Subcutaneous abdominal adipose tissue (tissue), 5 donors: ENCODE measurements at regions not wholly inside any gene's neighbourhood (a gene's known extent, or its start where the extent isn't known, plus 50 kb on each side); places are given as distances from the start of the nearest gene placed in this dataset.

Experiments
- H3K27ac ChIP-seq: one replicate; pipeline ENCODE4 v1.7.0; 2013; ENCODE audit warnings: low read depth, mild to moderate bottlenecking, inconsistent platforms, low read length, moderate library complexity
- H3K27me3 ChIP-seq, 5 donors: one replicate each; pipeline ENCODE4 v1.7.0; 2013; ENCODE audit warnings: low read length in 5 of 5, inconsistent platforms in 1 of 5; ENCODE audit not compliant: control insufficient read depth in 5 of 5, insufficient read depth in 4 of 5
- H3K36me3 ChIP-seq, 5 donors: one replicate each; pipeline ENCODE4 v1.7.0; 2013; ENCODE audit warnings: low read length in 5 of 5; ENCODE audit not compliant: control insufficient read depth in 5 of 5, insufficient read depth in 5 of 5
- H3K4me1 ChIP-seq, 5 donors: one replicate each; pipeline ENCODE4 v1.7.0; 2013; ENCODE audit warnings: low read length in 5 of 5, mild to moderate bottlenecking in 3 of 5, moderate library complexity in 1 of 5; ENCODE audit not compliant: control insufficient read depth in 5 of 5, insufficient read depth in 5 of 5
- H3K4me3 ChIP-seq, 5 donors: one replicate each; pipeline ENCODE4 v1.7.0; 2013; ENCODE audit warnings: low read length in 5 of 5, low read depth in 1 of 5
- H3K9ac ChIP-seq, 5 donors: one replicate each; pipeline ENCODE4 v1.7.0; 2013; ENCODE audit warnings: low read length in 5 of 5, mild to moderate bottlenecking in 4 of 5, moderate library complexity in 3 of 5
- H3K9me3 ChIP-seq, 5 donors: one replicate each; pipeline ENCODE4 v1.7.0; 2013; ENCODE audit warnings: low read length in 5 of 5; ENCODE audit not compliant: control insufficient read depth in 5 of 5
- donor health status: healthy.
- donor health status: healthy.
- donor health status: healthy.
- donor health status: healthy.
- donor health status: healthy.

DNA sequence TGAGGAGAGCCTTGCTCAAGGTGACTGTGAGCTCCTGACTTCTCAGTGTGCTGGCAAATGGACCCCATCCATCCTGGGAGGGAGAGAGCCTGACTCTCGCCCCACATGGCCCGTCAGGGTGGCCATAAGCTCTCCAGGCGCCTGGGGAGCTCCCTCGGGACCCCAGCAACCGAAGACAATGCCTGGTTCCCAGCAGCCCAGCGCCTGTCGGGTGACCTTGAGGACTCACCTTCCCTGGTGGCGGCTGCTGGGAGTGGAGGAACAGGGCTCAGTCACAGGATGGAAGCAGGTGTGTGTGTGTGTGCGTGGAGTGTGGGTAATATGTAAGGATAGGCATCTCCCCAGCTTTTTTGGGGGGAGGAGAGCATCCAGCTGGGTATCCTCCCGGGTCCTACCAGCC lies 190.3 kb downstream of the MELK start:
- Histone ChIP-seq H3K4me3 (no peak overlapping the region), H3K27me3 (peaks cover 4 to 35% (median 33%) of the 10 kb centered on the region in 5 donors), H3K9ac (no peak overlapping the region), H3K27ac (no peak overlapping the region), H3K4me1 (peaks cover 0 to 8% (median 5%) of the 10 kb centered on the region in 5 donors), H3K9me3 (no peaks in the 10 kb centered on the region), H3K36me3 (no peaks in the 10 kb centered on the region)

- Histone ChIP-seq H3K9me3 (no peaks in the 10 kb centered on the region), H3K4me3 (no peak overlapping the region), H3K4me1 (peaks cover 0 to 8% (median 5%) of the 10 kb centered on the region in 5 donors), H3K36me3 (no peaks in the 10 kb centered on the region), H3K27ac (no peak overlapping the region), H3K9ac (no peak overlapping the region), H3K27me3 (peaks cover 4 to 35% (median 31%) of the 10 kb centered on the region in 5 donors)
Observed at GRCh38 chr9:36763778-36764177, 191.1 kb downstream of the MELK start.

GRCh38 chr9:36764364-36765076 lies 191.8 kb downstream of the MELK start:
- H3K9ac ChIP-seq, result no peak overlapping the region
- no peaks in the 10 kb centered on the region for H3K9me3 ChIP-seq
- H3K36me3 ChIP-seq, result no peaks in the 10 kb centered on the region
- peaks cover 4 to 35% (median 31%) of the 10 kb centered on the region in 5 donors for H3K27me3 ChIP-seq
- peaks cover 0 to 8% (median 5%) of the 10 kb centered on the region in 5 donors for H3K4me1 ChIP-seq
- H3K4me3 ChIP-seq, result peak overlapping the region in 1 of 5 donors; percentile 2
- no peak overlapping the region for H3K27ac ChIP-seq

GRCh38 chr9:36765077-36765390 lies 192.3 kb downstream of the MELK start:
- Histone ChIP-seq H3K4me3 (peak overlapping the region in 1 of 5 donors; percentile 55), H3K9ac (no peak overlapping the region), H3K4me1 (peaks cover 0 to 8% (median 5%) of the 10 kb centered on the region in 5 donors), H3K36me3 (no peaks in the 10 kb centered on the region), H3K27ac (no peak overlapping the region), H3K9me3 (no peaks in the 10 kb centered on the region), H3K27me3 (peaks cover 4 to 37% (median 32%) of the 10 kb centered on the region in 5 donors)

DNA sequence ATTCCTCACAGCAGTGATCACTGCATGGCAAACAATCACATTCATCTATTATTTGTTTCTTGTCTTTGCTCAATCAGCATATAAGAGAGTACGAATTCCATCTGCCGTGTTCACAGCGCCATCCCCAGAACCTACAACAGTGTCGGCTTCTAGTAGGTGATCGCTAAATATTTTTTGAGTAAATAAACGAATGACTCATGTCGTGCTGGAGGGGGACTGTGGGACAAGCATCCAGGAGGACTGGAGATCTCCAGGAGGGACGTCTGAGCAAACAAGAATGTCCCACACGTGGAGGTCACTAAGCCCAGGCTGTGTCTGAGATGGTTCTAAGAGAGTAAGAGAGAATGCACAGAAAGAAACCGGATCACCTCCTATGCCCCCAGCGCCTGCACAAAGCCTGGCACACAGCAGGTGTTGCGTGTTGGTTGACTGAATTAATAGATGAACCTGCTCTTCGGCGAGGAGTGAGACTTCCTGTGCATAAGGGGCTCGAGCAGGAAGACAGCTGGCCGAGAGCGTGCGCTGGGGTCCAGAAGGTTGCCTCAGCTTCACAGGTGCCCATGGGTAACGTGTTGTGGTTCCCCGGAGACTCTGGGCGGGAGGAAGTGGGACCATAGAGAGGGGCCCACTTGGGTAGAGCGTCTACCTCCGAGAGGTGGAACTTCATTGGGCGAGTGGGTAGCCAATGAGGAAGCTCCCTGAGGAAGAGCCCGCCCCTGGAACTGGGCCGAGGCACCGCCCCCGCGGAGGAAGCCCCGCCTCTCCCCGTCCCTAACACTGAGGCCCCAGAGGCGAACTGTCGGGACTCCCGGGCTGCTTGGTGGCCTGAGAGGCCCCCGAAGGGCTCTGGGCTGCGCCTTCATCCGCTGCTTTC lies 193.0 kb downstream of the MELK start:
- Histone ChIP-seq H3K4me3 (peak overlapping the region; percentile 36 to 65 (median 55)), H3K9me3 (no peaks in the 10 kb centered on the region), H3K27ac (no peak overlapping the region), H3K9ac (no peak overlapping the region), H3K27me3 (peaks cover 7 to 39% (median 32%) of the 10 kb centered on the region in 5 donors), H3K4me1 (peaks cover 0 to 8% (median 5%) of the 10 kb centered on the region in 5 donors), H3K36me3 (no peaks in the 10 kb centered on the region)

DNA sequence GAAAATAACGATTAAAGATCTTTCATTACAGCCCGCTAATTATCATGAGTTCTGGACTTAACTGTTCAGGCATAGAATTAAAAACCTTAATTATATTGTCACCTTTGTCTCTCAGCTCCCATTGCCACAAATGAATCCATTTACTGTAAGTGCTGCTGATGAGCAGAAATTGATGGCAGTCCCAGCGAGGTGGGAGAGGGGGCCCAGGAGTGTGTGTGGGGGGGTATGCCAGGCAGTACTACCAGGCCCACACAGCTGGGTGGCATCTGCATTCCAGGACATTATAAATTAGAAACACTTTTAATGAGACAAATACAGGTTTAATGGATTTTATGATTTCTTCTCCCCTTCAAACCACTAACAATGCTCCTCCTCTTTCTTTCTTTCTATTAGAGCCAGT lies 196.0 kb downstream of the MELK start:
- no peak overlapping the region for H3K9ac ChIP-seq
- H3K27me3 ChIP-seq, result peaks cover 3 to 32% (median 20%) of the 10 kb centered on the region in 5 donors
- H3K27ac ChIP-seq, result no peak overlapping the region
- no peaks in the 10 kb centered on the region for H3K9me3 ChIP-seq
- H3K4me3 ChIP-seq, result no peak overlapping the region
- H3K4me1 ChIP-seq, result peaks cover 0 to 8% (median 5%) of the 10 kb centered on the region in 5 donors
- no peaks in the 10 kb centered on the region for H3K36me3 ChIP-seq

GRCh38 chr9:36770025-36770424 lies 197.3 kb downstream of the MELK start:
- no peaks in the 10 kb centered on the region for H3K36me3 ChIP-seq
- H3K27ac ChIP-seq, result no peak overlapping the region
- peaks cover 0 to 8% (median 5%) of the 10 kb centered on the region in 5 donors for H3K4me1 ChIP-seq
- no peaks in the 10 kb centered on the region for H3K9me3 ChIP-seq
- no peak overlapping the region for H3K4me3 ChIP-seq
- H3K9ac ChIP-seq, result no peak overlapping the region
- H3K27me3 ChIP-seq, result peaks cover 3 to 30% (median 8%) of the 10 kb centered on the region in 5 donors

GRCh38 chr9:36772449-36773403 lies 200.0 kb downstream of the MELK start:
- no peaks in the 10 kb centered on the region for H3K4me1 ChIP-seq
- no peak overlapping the region for H3K4me3 ChIP-seq
- H3K36me3 ChIP-seq, result no peaks in the 10 kb centered on the region
- H3K9me3 ChIP-seq, result no peaks in the 10 kb centered on the region
- H3K27me3 ChIP-seq, result peaks cover 3 to 38% (median 16%) of the 10 kb centered on the region in 5 donors
- no peak overlapping the region for H3K27ac ChIP-seq
- H3K9ac ChIP-seq, result no peak overlapping the region

DNA sequence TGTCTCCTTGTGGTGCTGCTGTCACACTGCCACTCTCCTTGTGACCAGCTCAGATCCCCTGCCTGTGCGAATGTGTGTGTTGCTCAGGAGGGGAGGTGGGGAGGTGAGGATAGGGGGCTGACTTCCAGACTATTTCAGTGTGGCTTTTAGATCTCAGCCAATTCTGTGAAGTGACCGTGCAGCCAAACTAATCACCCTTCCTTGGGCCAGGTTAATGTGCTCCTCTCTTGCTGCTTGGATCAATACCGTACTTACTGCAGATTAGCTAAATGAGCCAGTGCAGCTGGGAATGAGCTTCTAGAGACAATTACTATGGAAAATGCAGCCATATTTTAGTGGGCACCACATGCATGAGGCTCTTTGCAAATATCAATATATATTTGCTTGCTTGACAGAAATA lies 206.0 kb downstream of the MELK start:
- Histone ChIP-seq H3K9ac (no peak overlapping the region), H3K27me3 (peaks cover 0 to 28% (median 15%) of the 10 kb centered on the region in 5 donors), H3K4me3 (no peak overlapping the region), H3K4me1 (peaks cover 0 to 34% (median 3%) of the 10 kb centered on the region in 5 donors), H3K36me3 (no peaks in the 10 kb centered on the region), H3K27ac (no peak overlapping the region), H3K9me3 (no peaks in the 10 kb centered on the region)
